HG02973 (cell line): ENCODE measurements at regions not wholly inside any gene's neighbourhood (a gene's known extent, or its start where the extent isn't known, plus 50 kb on each side); places are given as distances from the start of the nearest gene placed in this dataset.

ENCODE experiments used
- ATAC-seq: cut with Tn5 transposase; IDR thresholded peaks from one replicate; pipeline ENCODE4 v1.9.1; 2021; ENCODE audit warnings: moderate library complexity; ENCODE audit not compliant: unreplicated experiment

GRCh38 chr1:105964879-105965278, 1091.6 kb upstream of the PRMT6 start:
- no peak for ATAC-seq

- ATAC-seq: no peak
Observed at GRCh38 chr1:105997516-105997915, 1059.0 kb upstream of the PRMT6 start.

- no peak for ATAC-seq
Observed at GRCh38 chr1:106022312-106022902, 1034.1 kb upstream of the PRMT6 start.

GRCh38 chr1:106027871-106028270, 1028.6 kb upstream of the PRMT6 start:
- ATAC-seq: no peak

- no peak for ATAC-seq
Observed at GRCh38 chr1:106037526-106037925, 1018.9 kb upstream of the PRMT6 start.

- no peak for ATAC-seq
Observed at GRCh38 chr1:106038260-106038659, 1018.2 kb upstream of the PRMT6 start.

GRCh38 chr1:106043971-106044370, 1012.5 kb upstream of the PRMT6 start:
- ATAC-seq: no peak

- ATAC-seq: no peak
Observed at GRCh38 chr1:106047210-106047609, 1009.3 kb upstream of the PRMT6 start.

GRCh38 chr1:106049595-106049994, 1006.9 kb upstream of the PRMT6 start:
- ATAC-seq: no peak

GRCh38 chr1:106055855-106056254, 1000.6 kb upstream of the PRMT6 start:
- ATAC-seq: no peak

GRCh38 chr1:106061586-106062495, 994.6 kb upstream of the PRMT6 start:
- no peak for ATAC-seq

GRCh38 chr1:106063510-106063909, 993.0 kb upstream of the PRMT6 start:
- ATAC-seq: no peak

- ATAC-seq: peak; percentile 91
Observed at GRCh38 chr1:106072909-106073600, 983.4 kb upstream of the PRMT6 start.

GRCh38 chr1:106080608-106081325, 975.7 kb upstream of the PRMT6 start:
- no peak for ATAC-seq

GRCh38 chr1:106111044-106111443, 945.4 kb upstream of the PRMT6 start:
- ATAC-seq: no peak

GRCh38 chr1:106113851-106114250, 942.6 kb upstream of the PRMT6 start:
- no peak for ATAC-seq

- no peak for ATAC-seq
Observed at GRCh38 chr1:106120789-106121188, 935.7 kb upstream of the PRMT6 start.

GRCh38 chr1:106121728-106122127, 934.7 kb upstream of the PRMT6 start:
- no peak for ATAC-seq

- ATAC-seq: no peak
Observed at GRCh38 chr1:106134561-106134960, 921.9 kb upstream of the PRMT6 start.

- no peak for ATAC-seq
Observed at GRCh38 chr1:106173101-106173500, 883.4 kb upstream of the PRMT6 start.

- no peak for ATAC-seq
Observed at GRCh38 chr1:106178791-106179190, 877.7 kb upstream of the PRMT6 start.
